Activated CD8-positive, alpha-beta memory T cell treated with anti-CD3 and anti-CD28 coated beads for 1 hour (primary cell): ENCODE measurements at regions not wholly inside any gene's neighbourhood (a gene's known extent, or its start where the extent isn't known, plus 50 kb on each side); places are given as distances from the start of the nearest gene placed in this dataset.
"Not testable (repeated sequence)": the region's sequence is repeated elsewhere in the genome, so short reads cannot be mapped to it uniquely, and the experiment has no call there.

ENCODE experiments used
- DNase-seq, 2 donors: peaks; one replicate each; pipeline ENCODE4 v3.0.0-alpha.2; 2020; ENCODE audit warnings: low read depth in 1 of 2; ENCODE audit errors: extremely low read depth in 1 of 2

- DNase-seq: no peak
Measured at GRCh38 chr16:55015181-55015913, 84.7 kb downstream of the IRX5 start.

- DNase-seq: no peak
Measured at GRCh38 chr16:55016515-55016914, 85.8 kb downstream of the IRX5 start.

GRCh38 chr16:55017321-55017720 lies 86.7 kb downstream of the IRX5 start:
- no peak for DNase-seq

GRCh38 chr16:55018881-55019280 lies 88.2 kb downstream of the IRX5 start:
- no peak for DNase-seq

DNA sequence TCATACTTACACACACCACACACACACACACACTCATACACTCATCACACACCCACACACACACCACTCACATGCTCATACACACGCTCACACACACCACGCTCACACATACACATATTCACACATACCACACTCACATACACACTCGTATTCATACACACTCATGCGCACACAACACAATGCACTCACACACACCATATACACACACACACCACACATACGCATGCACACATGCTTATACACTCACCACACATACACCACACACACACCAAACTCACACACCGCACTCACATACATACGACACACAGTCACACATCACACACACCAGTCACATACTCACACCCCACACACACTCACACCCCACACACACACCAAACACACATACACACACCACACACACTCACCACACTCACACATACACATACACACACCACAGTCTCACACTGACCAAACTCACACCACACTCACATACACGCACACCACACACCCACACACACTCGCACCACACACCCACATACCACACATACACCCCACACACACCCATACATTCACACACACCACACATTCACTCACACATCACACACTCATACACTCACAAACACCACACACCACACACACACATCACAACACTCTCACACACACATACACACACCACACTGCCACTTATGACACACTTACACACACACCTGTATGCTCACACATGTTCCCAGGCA lies 88.9 kb downstream of the IRX5 start:
- no peak for DNase-seq

GRCh38 chr16:55021595-55022475 lies 91.2 kb downstream of the IRX5 start:
- no peak for DNase-seq

GRCh38 chr16:55027260-55027659 lies 96.6 kb downstream of the IRX5 start:
- DNase-seq: not testable (repeated sequence)

GRCh38 chr16:55029509-55029908 lies 98.8 kb downstream of the IRX5 start:
- DNase-seq: no peak

DNA sequence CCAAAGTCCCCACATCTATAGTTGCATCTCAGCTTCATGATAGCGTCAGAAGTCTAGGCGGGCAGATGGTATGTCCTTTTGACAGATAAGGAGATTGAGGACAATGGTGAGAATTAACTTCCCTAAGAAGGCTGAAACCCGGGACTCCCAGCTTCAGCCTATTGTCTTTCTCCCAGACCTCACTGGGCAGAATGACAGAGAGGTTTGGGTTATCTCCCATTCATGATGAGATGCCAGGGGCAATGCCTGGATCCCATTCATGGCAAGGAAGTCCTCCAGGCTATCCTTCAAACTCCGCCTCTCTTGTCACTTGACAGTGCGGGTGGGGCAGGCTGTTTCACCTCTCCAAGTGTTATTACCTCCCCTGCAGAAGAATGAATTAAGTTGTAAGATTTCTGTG lies 100.3 kb downstream of the IRX5 start:
- DNase-seq: no peak

- no peak for DNase-seq
Measured at GRCh38 chr16:55031481-55031880, 100.8 kb downstream of the IRX5 start.

- DNase-seq: no peak
Measured at GRCh38 chr16:55033225-55034156, 102.8 kb downstream of the IRX5 start.

GRCh38 chr16:55035029-55035428 lies 104.4 kb downstream of the IRX5 start:
- no peak for DNase-seq

GRCh38 chr16:55035956-55036355 lies 105.3 kb downstream of the IRX5 start:
- no peak for DNase-seq

GRCh38 chr16:55036371-55036821 lies 105.7 kb downstream of the IRX5 start:
- no peak for DNase-seq

GRCh38 chr16:55037046-55037445 lies 106.4 kb downstream of the IRX5 start:
- no peak for DNase-seq

DNA sequence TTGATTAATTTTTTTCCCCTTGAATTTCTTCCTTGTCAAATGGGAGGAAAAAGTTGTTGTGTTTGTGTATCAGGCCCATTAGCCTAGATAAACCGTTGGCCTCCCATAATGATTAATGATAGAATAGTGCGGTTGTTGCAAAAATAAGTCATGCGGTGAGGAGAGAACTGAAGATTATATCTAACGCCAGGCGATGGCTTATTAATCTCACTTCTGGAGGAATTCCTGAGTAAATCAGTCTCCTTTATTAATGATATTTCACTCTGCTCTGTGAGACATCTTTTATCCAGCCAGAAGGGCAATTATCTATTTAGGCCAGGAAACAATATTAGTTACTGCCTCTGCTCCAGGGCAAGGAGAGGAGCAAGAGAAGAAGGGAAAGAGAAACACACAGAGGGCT lies 107.3 kb downstream of the IRX5 start:
- no peak for DNase-seq

GRCh38 chr16:55039042-55039441 lies 108.4 kb downstream of the IRX5 start:
- no peak for DNase-seq

DNA sequence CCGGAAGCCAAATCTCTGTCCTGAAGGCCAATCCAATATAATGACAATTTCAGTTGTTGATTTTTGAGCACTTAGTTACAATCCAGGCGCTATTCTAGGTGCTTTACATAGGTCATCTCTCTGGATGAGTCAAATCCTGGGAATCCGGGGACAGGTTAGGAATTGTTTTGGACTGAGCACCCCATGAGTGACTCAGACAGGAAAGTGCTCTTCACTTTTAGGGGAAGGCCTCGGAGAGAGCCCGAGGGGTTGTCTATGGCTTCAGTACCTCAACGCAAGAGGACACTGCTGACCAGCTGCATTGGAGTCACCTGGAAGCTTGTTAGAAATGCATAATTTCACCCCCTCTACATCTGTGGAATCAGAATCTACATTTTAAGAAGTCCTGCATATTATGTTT lies 108.8 kb downstream of the IRX5 start:
- no peak for DNase-seq

DNA sequence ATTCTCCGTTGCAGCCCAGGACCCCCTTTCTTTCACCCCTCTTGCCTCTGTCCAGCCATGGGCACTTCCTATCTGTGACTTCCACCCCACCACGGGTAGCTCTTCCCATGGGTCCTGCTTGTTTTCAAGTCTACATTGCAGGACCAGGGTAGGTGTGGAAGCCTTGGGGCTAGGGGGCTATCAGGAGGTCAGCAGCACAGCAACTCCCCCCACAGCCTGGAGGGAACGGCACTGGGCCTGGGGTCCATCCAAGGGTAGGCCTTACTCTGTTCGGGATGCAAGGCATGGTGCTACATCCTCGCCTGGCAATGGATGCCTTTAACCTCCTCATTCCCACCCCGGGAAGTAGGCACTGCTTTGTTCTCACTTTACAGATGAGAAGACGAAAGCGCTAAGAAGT lies 109.3 kb downstream of the IRX5 start:
- no peak for DNase-seq

- DNase-seq: no peak
Measured at GRCh38 chr16:55040366-55041086, 109.9 kb downstream of the IRX5 start.
